Right lobe of liver (tissue), 6 donors: ENCODE measurements at regions not wholly inside any gene's neighbourhood (a gene's known extent, or its start where the extent isn't known, plus 50 kb on each side); places are given as distances from the start of the nearest gene placed in this dataset.

Experiments used
- ATAC-seq, 4 donors: fragments of 200-7000 bp; cut with Tn5 transposase; one replicate each; pipeline ENCODE4 v1.9.1; 2020; ENCODE audit warnings: mild to moderate bottlenecking in 4 of 4, moderate library complexity in 4 of 4
- DNase-seq, 3 donors: peaks; one replicate each; pipeline ENCODE4 v3.0.0-alpha.2; 2020
- H3K27ac ChIP-seq, 3 donors: fragments of 200-600 bp; one replicate each; pipeline ENCODE4 v1.8.0; 2022
- H3K27me3 ChIP-seq, 2 donors: fragments of 200-600 bp; one replicate each; pipeline ENCODE4 v1.8.0; 2022
- H3K36me3 ChIP-seq, 4 donors: fragments of 200-600 bp; sonication (generic) in 1 of 4; one replicate each; pipeline versions ENCODE4 v1.5.1 to v1.8.0; 2017 to 2022; ENCODE audit warnings: control low read depth in 1 of 4
- H3K4me1 ChIP-seq, 4 donors: fragments of 200-600 bp; sonication (generic) in 1 of 4; one replicate each; pipeline versions ENCODE4 v1.5.1 to v1.8.0; 2017 to 2022; ENCODE audit warnings: control low read depth in 1 of 4
- H3K4me3 ChIP-seq, 3 donors: fragments of 200-600 bp; one replicate each; pipeline ENCODE4 v1.8.0; 2022
- H3K9me3 ChIP-seq, 4 donors: fragments of 200-600 bp; sonication (generic) in 1 of 4; one replicate each; pipeline versions ENCODE4 v1.5.1 to v1.8.0; 2017 to 2022; ENCODE audit warnings: control low read depth in 1 of 4
- CTCF ChIP-seq, 4 donors: fragments of 200-600 bp in 3 of 4; fragments of 450-650 bp in 1 of 4; IDR thresholded peaks; one replicate each; pipeline versions ENCODE4 v1.5.1 to v1.8.0; 2016 to 2022; ENCODE audit warnings: antibody characterized with exemption in 4 of 4, mild to moderate bottlenecking in 2 of 4
- POLR2A ChIP-seq: fragments of 450-650 bp; IDR thresholded peaks from one replicate; pipeline ENCODE4 v1.6.1; 2017; ENCODE audit warnings: antibody characterized with exemption, mild to moderate bottlenecking
- WGBS: methylation state at CpG from one replicate; pipeline ENCODE4 v1.1.6; 2018; ENCODE audit warnings: low coverage, low lambda C conversion rate; ENCODE audit not compliant: insufficient coverage; ENCODE audit errors: missing lambda C conversion rate; 5-methylcytosine and 5-hydroxymethylcytosine counted together
- intact Hi-C, 2 donors: fragments of 100-400 bp; cut with DNase I; formaldehyde crosslinking; loops; one replicate each; pipeline versions ENCODE4 v1.11.2 to v1.14.1; 2022
- donor health status: DM: no; HTN: yes; CAD: no.
- donor health status: DM: no; HTN: no; CAD: no.
- donor health status: DM: no; HTN: no; CAD: no.
- donor health status: DM: no; HTN: yes; CAD: no.
- donor health status: DM: no; HTN: yes; CAD: no.

- DNase-seq (no peak), ATAC-seq (no peak)
- H3K4me3 ChIP-seq = no peak overlapping the region
- H3K9me3 ChIP-seq = no peaks in the 10 kb centered on the region
- 60% methylated on average over 8 of the region's 8 CpGs for WGBS
- no peak overlapping the region for H3K27ac ChIP-seq
- H3K27me3 ChIP-seq = no peaks in the 10 kb centered on the region
- no peaks in the 10 kb centered on the region for H3K36me3 ChIP-seq
- TF ChIP-seq POLR2A (no peak), CTCF (IDR thresholded peaks at IDR 0.05) (no peak)
- intact Hi-C loops = no loop called here
- H3K4me1 ChIP-seq = no peaks in the 10 kb centered on the region
Measured at GRCh38 chr12:90071996-90072395, 363.4 kb upstream of the ATP2B1 start.

DNA sequence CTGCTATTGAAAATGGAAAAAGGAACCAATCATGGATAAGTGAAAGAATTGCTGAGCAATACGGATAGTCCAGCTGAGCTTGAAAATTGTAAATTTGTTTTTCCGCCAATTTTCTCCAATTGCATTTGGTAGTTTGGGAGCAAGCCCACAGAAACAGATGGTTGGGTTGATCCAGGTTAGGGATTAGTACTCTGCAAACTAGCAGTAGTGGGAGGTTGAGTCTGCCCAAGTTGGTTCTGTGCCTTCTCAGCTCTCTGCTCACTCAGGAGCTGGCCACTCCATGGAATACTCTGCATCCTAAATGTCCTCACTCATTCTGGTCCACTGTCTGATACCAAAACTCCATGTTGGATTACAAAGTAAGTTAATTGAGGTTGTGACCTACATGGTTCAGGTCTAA is 361.1 kb upstream of the ATP2B1 start:
- Histone ChIP-seq H3K4me3 (no peak overlapping the region), H3K27me3 (no peaks in the 10 kb centered on the region), H3K27ac (no peak overlapping the region), H3K9me3 (no peaks in the 10 kb centered on the region), H3K4me1 (no peaks in the 10 kb centered on the region), H3K36me3 (no peaks in the 10 kb centered on the region)
- ATAC-seq = no peak
- intact Hi-C loops = no loop called here
- no peak for DNase-seq
- no peak for TF ChIP-seq CTCF (IDR thresholded peaks at IDR 0.05)
- TF ChIP-seq POLR2A = no peak
- WGBS = 89% methylated on average over 2 of the region's 2 CpGs

DNA sequence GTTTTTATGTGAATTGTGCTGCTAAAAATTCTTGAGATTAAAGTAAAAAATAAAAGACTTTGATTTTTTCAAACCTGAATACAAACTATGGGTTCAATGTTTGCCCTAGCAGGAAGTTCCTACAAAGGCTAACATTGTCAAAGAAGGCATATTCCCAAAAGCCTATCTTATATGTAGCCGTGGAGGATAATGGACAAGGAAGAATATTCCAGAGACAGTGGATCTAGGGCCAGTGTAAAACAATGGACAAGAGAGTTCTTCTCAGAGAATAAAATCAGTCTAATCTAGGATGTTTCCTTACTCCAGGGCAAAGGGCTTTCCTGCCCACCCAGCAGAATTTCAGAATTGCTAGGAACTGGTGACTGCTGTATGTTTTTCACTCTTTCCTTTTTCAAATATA is 359.2 kb upstream of the ATP2B1 start:
- 43% methylated on average over 1 of the region's 1 CpG for WGBS
- no peak for DNase-seq

GRCh38 chr12:90064852-90065801 is 356.5 kb upstream of the ATP2B1 start:
- no peak for ATAC-seq

More for the DNA sequence above, 359.2 kb upstream of the ATP2B1 start:
- intact Hi-C loops = no loop called here
- H3K9me3 ChIP-seq = no peaks in the 10 kb centered on the region
- no peaks in the 10 kb centered on the region for H3K27me3 ChIP-seq
- H3K4me1 ChIP-seq = no peaks in the 10 kb centered on the region
- no peak for TF ChIP-seq CTCF (IDR thresholded peaks at IDR 0.05)
- no peak for TF ChIP-seq POLR2A
- no peaks in the 10 kb centered on the region for H3K36me3 ChIP-seq
- no peak overlapping the region for H3K27ac ChIP-seq
- H3K4me3 ChIP-seq = no peak overlapping the region
- no peak for ATAC-seq

More at GRCh38 chr12:90064852-90065801, 356.5 kb upstream of the ATP2B1 start:
- no peak overlapping the region for H3K4me3 ChIP-seq
- H3K9me3 ChIP-seq = no peaks in the 10 kb centered on the region
- intact Hi-C loops = no loop called here
- 51% methylated on average over 4 of the region's 4 CpGs for WGBS
- no peaks in the 10 kb centered on the region for H3K27me3 ChIP-seq
- no peak for DNase-seq
- no peaks in the 10 kb centered on the region for H3K36me3 ChIP-seq
- H3K4me1 ChIP-seq = no peaks in the 10 kb centered on the region
- no peak overlapping the region for H3K27ac ChIP-seq
- TF ChIP-seq CTCF (IDR thresholded peaks at IDR 0.05) (no peak), POLR2A (no peak)
